ENCODE measurements at regions not wholly inside any gene's neighbourhood (a gene's known extent, or its start where the extent isn't known, plus 50 kb on each side); places are given as distances from the start of the nearest gene placed in this dataset.
"Not testable (repeated sequence)": the region's sequence is repeated elsewhere in the genome, so short reads cannot be mapped to it uniquely, and the experiment has no call there.

DNA sequence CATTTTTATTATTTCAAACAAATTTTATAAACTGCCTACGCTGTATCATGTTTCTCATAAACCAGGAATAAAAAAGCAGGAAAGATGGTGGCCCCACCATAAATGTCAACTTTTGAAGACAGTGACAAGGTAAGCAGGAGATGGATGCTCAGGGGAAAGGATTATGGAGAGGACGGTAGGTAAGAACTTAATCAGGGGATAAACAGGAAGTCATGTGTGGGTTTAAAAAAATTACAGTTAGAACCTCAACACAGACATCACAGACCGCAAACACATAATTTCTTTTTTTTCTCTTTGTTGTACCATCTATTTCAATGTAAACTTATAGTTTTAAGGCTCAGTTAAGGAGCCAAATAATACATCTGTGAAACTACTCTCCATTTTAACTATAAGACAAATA lies 575.2 kb upstream of the SLC8A1 start:
- TF ChIP-seq CTCF (IDR thresholded peaks at IDR 0.05; ENCODE audit: borderline replicate concordance) = no peak
- intact Hi-C loops (cut with micrococcal nuclease) = no loop called here

GRCh38 chr2:41031282-41031681 lies 579.4 kb upstream of the SLC8A1 start:
- Histone ChIP-seq H3K4me3 (no peak overlapping the region), H3K27me3 (ENCODE audit: low read depth) (no peaks in the 10 kb centered on the region), H3K27ac (replicated peaks) (no peak overlapping the region), H3K9me3 (replicated peaks) (no peaks in the 10 kb centered on the region), H3K4me1 (no peaks in the 10 kb centered on the region), H3K36me3 (no peaks in the 10 kb centered on the region)
- TF ChIP-seq CTCF (IDR thresholded peaks at IDR 0.05; ENCODE audit: borderline replicate concordance) = no peak
- no peak for DNase-seq
- intact Hi-C loops (cut with micrococcal nuclease) = no loop called here

More for the DNA sequence above, 575.2 kb upstream of the SLC8A1 start:
- H3K27me3 ChIP-seq (ENCODE audit: low read depth) = no peaks in the 10 kb centered on the region
- no peaks in the 10 kb centered on the region for H3K4me1 ChIP-seq
- no peak overlapping the region for H3K27ac ChIP-seq (replicated peaks)
- DNase-seq = no peak
- H3K9me3 ChIP-seq (replicated peaks) = no peaks in the 10 kb centered on the region
- no peaks in the 10 kb centered on the region for H3K36me3 ChIP-seq
- H3K4me3 ChIP-seq = no peak overlapping the region

DNA sequence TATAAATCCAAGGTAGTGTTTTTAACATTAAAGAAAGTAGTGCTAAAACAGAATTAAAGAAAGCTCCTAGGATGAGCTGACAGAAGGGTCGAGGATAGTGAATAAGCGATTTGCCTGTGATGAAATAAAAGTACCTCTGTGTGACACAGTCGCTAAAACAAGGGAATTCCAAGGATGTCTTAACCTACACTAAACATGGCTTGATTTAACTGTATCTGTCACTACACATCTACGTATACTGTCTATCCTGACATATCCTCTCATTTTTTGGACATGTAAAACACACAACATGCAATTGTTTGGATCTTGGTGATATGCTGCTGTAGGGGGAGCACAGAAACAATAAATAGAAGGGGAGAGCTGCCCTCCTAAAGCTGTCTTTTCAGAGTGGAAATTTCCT lies 580.8 kb upstream of the SLC8A1 start:
- no peaks in the 10 kb centered on the region for H3K9me3 ChIP-seq (replicated peaks)
- intact Hi-C loops (cut with micrococcal nuclease) = no loop called here
- H3K27ac ChIP-seq (replicated peaks) = no peak overlapping the region
- TF ChIP-seq CTCF (IDR thresholded peaks at IDR 0.05; ENCODE audit: borderline replicate concordance) = no peak
- no peak for DNase-seq
- H3K27me3 ChIP-seq (ENCODE audit: low read depth) = no peaks in the 10 kb centered on the region
- H3K36me3 ChIP-seq = no peaks in the 10 kb centered on the region
- no peaks in the 10 kb centered on the region for H3K4me1 ChIP-seq
- no peak overlapping the region for H3K4me3 ChIP-seq

DNA sequence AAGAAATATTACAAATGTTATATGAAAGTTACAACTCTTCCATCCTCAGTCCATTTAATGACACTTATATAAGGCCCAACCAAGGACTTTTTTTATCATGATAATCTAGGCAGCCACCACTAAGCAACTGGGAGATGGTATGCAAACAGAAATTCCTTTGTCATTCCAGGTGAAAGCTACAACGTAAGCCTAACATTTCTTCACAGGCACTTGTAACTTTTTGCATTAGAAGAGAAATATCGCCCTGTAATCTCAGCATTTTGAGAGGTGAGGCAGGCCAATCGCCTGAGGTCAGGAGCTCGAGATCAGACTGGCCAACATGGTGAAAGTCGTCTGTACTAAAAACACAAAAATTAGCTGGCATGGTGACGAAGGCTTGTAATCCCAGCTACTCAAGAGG lies 581.2 kb upstream of the SLC8A1 start:
- no peak for DNase-seq
- H3K27me3 ChIP-seq (ENCODE audit: low read depth) = no peaks in the 10 kb centered on the region
- intact Hi-C loops (cut with micrococcal nuclease) = no loop called here
- no peaks in the 10 kb centered on the region for H3K36me3 ChIP-seq
- no peaks in the 10 kb centered on the region for H3K4me1 ChIP-seq
- H3K9me3 ChIP-seq (replicated peaks) = no peaks in the 10 kb centered on the region
- H3K4me3 ChIP-seq = no peak overlapping the region
- no peak for TF ChIP-seq CTCF (IDR thresholded peaks at IDR 0.05; ENCODE audit: borderline replicate concordance)
- no peak overlapping the region for H3K27ac ChIP-seq (replicated peaks)

DNA sequence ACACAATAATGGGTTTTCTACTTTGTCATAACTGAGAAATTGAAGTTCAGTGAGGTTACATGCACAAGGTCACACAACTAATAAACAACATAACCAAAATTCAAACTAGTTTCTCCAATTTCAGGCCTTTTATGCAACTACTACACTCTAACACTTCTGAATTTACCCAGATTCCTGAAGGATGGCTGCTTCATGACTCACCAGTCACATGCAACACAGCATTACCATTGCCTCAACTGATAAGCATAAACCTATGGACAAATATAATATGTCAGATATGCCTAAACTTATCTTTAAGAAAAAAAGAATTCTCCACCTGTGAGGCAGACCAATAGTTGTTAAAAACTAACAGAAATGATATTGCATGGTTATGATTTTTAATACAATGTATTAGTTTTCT lies 586.5 kb upstream of the SLC8A1 start:
- no peak overlapping the region for H3K4me3 ChIP-seq
- no peaks in the 10 kb centered on the region for H3K27me3 ChIP-seq (ENCODE audit: low read depth)

GRCh38 chr2:41039750-41040149 lies 587.9 kb upstream of the SLC8A1 start:
- H3K36me3 ChIP-seq; intact Hi-C loops (cut with micrococcal nuclease); H3K27me3 ChIP-seq (ENCODE audit: low read depth); H3K27ac ChIP-seq (replicated peaks); H3K4me3 ChIP-seq; H3K4me1 ChIP-seq; DNase-seq; H3K9me3 ChIP-seq (replicated peaks): not testable (repeated sequence)

More for the DNA sequence above, 586.5 kb upstream of the SLC8A1 start:
- no peak for DNase-seq
- H3K27ac ChIP-seq (replicated peaks) = no peak overlapping the region
- H3K36me3 ChIP-seq = no peaks in the 10 kb centered on the region
- no peaks in the 10 kb centered on the region for H3K4me1 ChIP-seq
- H3K9me3 ChIP-seq (replicated peaks) = no peaks in the 10 kb centered on the region
- intact Hi-C loops (cut with micrococcal nuclease) = no loop called here
- no peak for TF ChIP-seq CTCF (IDR thresholded peaks at IDR 0.05; ENCODE audit: borderline replicate concordance)

Data from left ventricle myocardium inferior (tissue), 1 donor.